H9 (cell line): ENCODE measurements at regions not wholly inside any gene's neighbourhood (a gene's known extent, or its start where the extent isn't known, plus 50 kb on each side); places are given as distances from the start of the nearest gene placed in this dataset.

Experiments
- DNase-seq: peaks from one replicate; pipeline ENCODE4 v3.0.0-alpha.2; 2017
- H2AFZ ChIP-seq: one replicate; pipeline ENCODE4 v1.6.1; 2013; ENCODE audit warnings: mild to moderate bottlenecking, low read length, control low read depth, moderate library complexity
- H2AK5ac ChIP-seq: 2 replicates; pipeline ENCODE4 v1.6.1; 2013; ENCODE audit warnings: low read length, control low read depth, mixed read lengths; ENCODE audit not compliant: insufficient read length
- H2BK120ac ChIP-seq: one replicate; pipeline ENCODE4 v1.6.1; 2013; ENCODE audit warnings: low read depth, mild to moderate bottlenecking, low read length, control low read depth, inconsistent platforms; ENCODE audit not compliant: poor library complexity, severe bottlenecking
- H2BK12ac ChIP-seq: 2 replicates; pipeline ENCODE4 v1.6.1; 2013; ENCODE audit warnings: low read length, control low read depth, mixed read lengths, low read depth; ENCODE audit not compliant: insufficient read length
- H2BK15ac ChIP-seq: 2 replicates; pipeline ENCODE4 v1.6.1; 2013; ENCODE audit warnings: low read depth, low read length, control low read depth
- H2BK20ac ChIP-seq: one replicate; pipeline ENCODE4 v1.6.1; 2013; ENCODE audit warnings: low read depth, mild to moderate bottlenecking, low read length, control low read depth, inconsistent platforms; ENCODE audit not compliant: poor library complexity, severe bottlenecking
- H2BK5ac ChIP-seq: 2 replicates; pipeline ENCODE4 v1.6.1; 2013; ENCODE audit warnings: low read length, control low read depth, mixed read lengths; ENCODE audit not compliant: insufficient read length
- H3K14ac ChIP-seq: 2 replicates; pipeline ENCODE4 v1.6.1; 2013; ENCODE audit warnings: low read length, control low read depth; ENCODE audit not compliant: insufficient read depth
- H3K18ac ChIP-seq: 2 replicates; pipeline ENCODE4 v1.6.1; 2013; ENCODE audit warnings: low read depth, mild to moderate bottlenecking, mixed read lengths, low read length, control low read depth; ENCODE audit not compliant: insufficient read length
- H3K23ac ChIP-seq: 2 replicates; pipeline ENCODE4 v1.6.1; 2013; ENCODE audit warnings: low read length, control low read depth, mixed read lengths, low read depth; ENCODE audit not compliant: insufficient read length
- H3K23me2 ChIP-seq: 2 replicates; pipeline ENCODE4 v1.6.1; 2013; ENCODE audit warnings: low read depth, mild to moderate bottlenecking, mixed read lengths, low read length, control low read depth; ENCODE audit not compliant: insufficient read length, poor library complexity, severe bottlenecking
- H3K27ac ChIP-seq: 2 replicates; pipeline ENCODE4 v1.5.1; 2013; ENCODE audit warnings: low read length, control low read depth, mixed read lengths, low read depth; ENCODE audit not compliant: insufficient read length
- H3K27me3 ChIP-seq: 2 replicates; pipeline ENCODE4 v1.6.1; 2013; ENCODE audit warnings: low read length, control low read depth, inconsistent platforms; ENCODE audit not compliant: insufficient read depth
- H3K4ac ChIP-seq: 2 replicates; pipeline ENCODE4 v1.6.1; 2013; ENCODE audit warnings: low read depth, mild to moderate bottlenecking, control low read depth, inconsistent platforms, low read length, moderate library complexity
- H3K4me1 ChIP-seq: 2 replicates; pipeline ENCODE4 v1.6.1; 2013; ENCODE audit warnings: low read length, control low read depth, inconsistent platforms; ENCODE audit not compliant: insufficient read depth
- H3K4me2 ChIP-seq: 2 replicates; pipeline ENCODE4 v1.6.1; 2013; ENCODE audit warnings: low read length, control low read depth, mixed read lengths; ENCODE audit not compliant: insufficient read length, insufficient read depth
- H3K56ac ChIP-seq: 2 replicates; pipeline ENCODE4 v1.6.1; 2013; ENCODE audit warnings: low read depth, mild to moderate bottlenecking, mixed read lengths, low read length, control low read depth; ENCODE audit not compliant: insufficient read length
- H3K79me1 ChIP-seq: 2 replicates; pipeline ENCODE4 v1.6.1; 2013; ENCODE audit warnings: low read depth, mild to moderate bottlenecking, moderate library complexity, low read length, control low read depth, inconsistent platforms; ENCODE audit not compliant: insufficient read depth, poor library complexity, severe bottlenecking
- H3K79me2 ChIP-seq: 2 replicates; pipeline ENCODE4 v1.6.1; 2013; ENCODE audit warnings: low read length, control low read depth, inconsistent platforms; ENCODE audit not compliant: insufficient read depth
- H3K9ac ChIP-seq: 2 replicates; pipeline ENCODE4 v1.6.1; 2013; ENCODE audit warnings: low read length, control low read depth, mixed read lengths; ENCODE audit not compliant: insufficient read length; ENCODE audit errors: extremely low read depth
- H3K9me3 ChIP-seq: one replicate; pipeline ENCODE4 v1.6.1; 2013; ENCODE audit warnings: low read depth, low read length, inconsistent platforms; ENCODE audit not compliant: control insufficient read depth
- H3T11ph ChIP-seq: one replicate; pipeline ENCODE4 v1.6.1; 2013; ENCODE audit warnings: mild to moderate bottlenecking, low read length, control low read depth, inconsistent platforms
- H4K20me1 ChIP-seq: one replicate; pipeline ENCODE4 v1.6.1; 2013; ENCODE audit not compliant: control insufficient read depth, insufficient read length, insufficient read depth
- H4K5ac ChIP-seq: 2 replicates; pipeline ENCODE4 v1.6.1; 2013; ENCODE audit warnings: low read depth, mild to moderate bottlenecking, mixed read lengths, low read length, control low read depth; ENCODE audit not compliant: insufficient read length
- H4K8ac ChIP-seq: replicated peaks from 2 replicates; pipeline ENCODE4 v1.6.1; 2013; ENCODE audit warnings: low read length, control low read depth, mixed read lengths, low read depth; ENCODE audit not compliant: insufficient read length
- H4K91ac ChIP-seq: 2 replicates; pipeline ENCODE4 v1.6.1; 2013; ENCODE audit warnings: low read depth, mild to moderate bottlenecking, moderate library complexity, mixed read lengths, low read length, control low read depth; ENCODE audit not compliant: insufficient read length
- H3K27ac Mint-ChIP-seq, 3 experiments: 2 replicates in 2 of 3; 3 replicates in 1 of 3; pipeline ENCODE4 v1.8.0; 2020 to 2021; ENCODE audit warnings: mixed read lengths in 3 of 3, mild to moderate bottlenecking in 1 of 3, moderate library complexity in 1 of 3
- H3K27me3 Mint-ChIP-seq: 2 replicates; pipeline ENCODE4 v1.8.0; 2021; ENCODE audit warnings: low read depth, mild to moderate bottlenecking, moderate library complexity, mixed read lengths
- H3K36me3 Mint-ChIP-seq, 3 experiments: 2 replicates in 2 of 3; 3 replicates in 1 of 3; pipeline ENCODE4 v1.8.0; 2020 to 2021; ENCODE audit warnings: low read depth in 3 of 3, mixed read lengths in 3 of 3; ENCODE audit not compliant: insufficient read depth in 1 of 3
- H3K4me1 Mint-ChIP-seq, 2 experiments: 2 replicates each; pipeline ENCODE4 v1.8.0; 2020; ENCODE audit warnings: mixed read lengths in 2 of 2
- H3K4me3 Mint-ChIP-seq, 2 experiments: 2 replicates in 1 of 2; 3 replicates in 1 of 2; pipeline ENCODE4 v1.8.0; 2020 to 2021; ENCODE audit warnings: mild to moderate bottlenecking in 2 of 2, mixed read lengths in 2 of 2, moderate library complexity in 1 of 2
- H3K9me3 Mint-ChIP-seq, 2 experiments: 2 replicates in 1 of 2; 3 replicates in 1 of 2; pipeline ENCODE4 v1.8.0; 2020; ENCODE audit warnings: mild to moderate bottlenecking in 2 of 2, mixed read lengths in 2 of 2, moderate library complexity in 1 of 2
- WGBS: extraction: QIAGEN DNeasy Blood & Tissue Kit; methylation state at CpG from one replicate; pipeline ENCODE4 v1.1.7; 2013; ENCODE audit warnings: missing lambda C conversion rate, low lambda C conversion rate, mixed read lengths; ENCODE audit not compliant: insufficient read length; ENCODE audit errors: extremely low coverage; 5-methylcytosine and 5-hydroxymethylcytosine counted together
- TF ChIP-seq, protein P1 (sequence below): fragments of 200-600 bp; sonication (generic); conservative IDR thresholded peaks from 3 replicates; pipeline ENCODE4 v1.8.0; 2021; ENCODE audit warnings: antibody characterized with exemption, mild to moderate bottlenecking

DNA sequence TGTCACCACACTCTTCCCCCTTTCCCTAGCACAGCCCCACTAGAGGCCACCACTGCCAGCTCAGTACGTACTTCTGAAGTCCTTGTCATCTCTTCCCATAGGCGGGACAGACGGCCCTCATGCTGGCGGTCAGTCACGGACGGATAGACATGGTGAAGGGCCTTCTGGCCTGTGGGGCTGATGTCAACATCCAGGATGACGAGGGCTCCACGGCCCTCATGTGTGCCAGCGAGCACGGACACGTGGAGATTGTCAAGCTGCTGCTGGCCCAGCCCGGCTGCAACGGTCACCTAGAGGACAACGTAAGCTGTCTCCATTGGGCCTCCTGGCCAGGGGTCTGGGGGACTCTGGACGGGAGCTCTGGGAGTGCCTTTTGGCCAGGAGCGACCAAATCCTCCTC, 99.4 kb upstream of the DMRT1 start:
- Mint-ChIP-seq H3K27me3 (no peaks in the 10 kb centered on the region), H3K4me1 (peaks cover 26 to 27% of the 10 kb centered on the region in 2 experiments), H3K27ac (peak overlapping the region in 1 of 3 experiments; percentile 85; a peak in 2 of 7 replicates), H3K4me3 (no peak overlapping the region), H3K36me3 (peaks cover 28 to 66% (median 28%) of the 10 kb centered on the region in 3 experiments), H3K9me3 (no peaks in the 10 kb centered on the region)
- no peak overlapping the region for H3K56ac ChIP-seq
- no peak overlapping the region for H3T11ph ChIP-seq
- no peak overlapping the region for H3K23ac ChIP-seq
- H2AK5ac ChIP-seq, result no peak overlapping the region
- H3K79me2 ChIP-seq, result no peaks in the 10 kb centered on the region
- no peaks in the 10 kb centered on the region for H3K79me1 ChIP-seq
- no peak overlapping the region for H2BK12ac ChIP-seq
- H3K27me3 ChIP-seq, result no peaks in the 10 kb centered on the region
- no peak overlapping the region for H4K5ac ChIP-seq
- no peak overlapping the region; the same call in 1 of the 2 replicates for H3K14ac ChIP-seq
- H2BK15ac ChIP-seq, result no peak overlapping the region
- no peaks in the 10 kb centered on the region for H4K20me1 ChIP-seq
- no peak overlapping the region for H2AFZ ChIP-seq
- no peak overlapping the region for H3K27ac ChIP-seq
- H4K8ac ChIP-seq, result no peak overlapping the region
- H3K4ac ChIP-seq, result no peak overlapping the region
- no peak overlapping the region for H2BK5ac ChIP-seq
- no peak for DNase-seq
- no peak overlapping the region for H3K4me2 ChIP-seq
- H3K23me2 ChIP-seq, result no peaks in the 10 kb centered on the region
- no peak overlapping the region for H3K18ac ChIP-seq
- H3K9ac ChIP-seq, result no peak overlapping the region
- H4K91ac ChIP-seq, result no peak overlapping the region
- TF ChIP-seq, protein P1, sequence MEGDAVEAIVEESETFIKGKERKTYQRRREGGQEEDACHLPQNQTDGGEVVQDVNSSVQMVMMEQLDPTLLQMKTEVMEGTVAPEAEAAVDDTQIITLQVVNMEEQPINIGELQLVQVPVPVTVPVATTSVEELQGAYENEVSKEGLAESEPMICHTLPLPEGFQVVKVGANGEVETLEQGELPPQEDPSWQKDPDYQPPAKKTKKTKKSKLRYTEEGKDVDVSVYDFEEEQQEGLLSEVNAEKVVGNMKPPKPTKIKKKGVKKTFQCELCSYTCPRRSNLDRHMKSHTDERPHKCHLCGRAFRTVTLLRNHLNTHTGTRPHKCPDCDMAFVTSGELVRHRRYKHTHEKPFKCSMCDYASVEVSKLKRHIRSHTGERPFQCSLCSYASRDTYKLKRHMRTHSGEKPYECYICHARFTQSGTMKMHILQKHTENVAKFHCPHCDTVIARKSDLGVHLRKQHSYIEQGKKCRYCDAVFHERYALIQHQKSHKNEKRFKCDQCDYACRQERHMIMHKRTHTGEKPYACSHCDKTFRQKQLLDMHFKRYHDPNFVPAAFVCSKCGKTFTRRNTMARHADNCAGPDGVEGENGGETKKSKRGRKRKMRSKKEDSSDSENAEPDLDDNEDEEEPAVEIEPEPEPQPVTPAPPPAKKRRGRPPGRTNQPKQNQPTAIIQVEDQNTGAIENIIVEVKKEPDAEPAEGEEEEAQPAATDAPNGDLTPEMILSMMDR, result no peak
- WGBS, result no CpG with 5 or more reads among the region's 16 CpGs
- no peaks in the 10 kb centered on the region for H3K9me3 ChIP-seq
- H3K4me1 ChIP-seq, result no peaks in the 10 kb centered on the region
- no peak overlapping the region for H2BK20ac ChIP-seq
- no peak overlapping the region for H2BK120ac ChIP-seq
